Smooth muscle cell (in vitro differentiated cells): ENCODE measurements at regions not wholly inside any gene's neighbourhood (a gene's known extent, or its start where the extent isn't known, plus 50 kb on each side); places are given as distances from the start of the nearest gene placed in this dataset.

Experiments
- DNase-seq: peaks from one replicate; lab custom pipeline; 2025; ENCODE audit not compliant: unreplicated experiment; lab: John Stamatoyannopoulos, UW
- H2AFZ ChIP-seq: fragments of 200-600 bp; sonication (generic); 2 replicates; pipeline ENCODE4 v1.6.0; 2016; ENCODE audit warnings: antibody characterized with exemption, low read depth, mild to moderate bottlenecking
- H3F3A ChIP-seq: fragments of 200-600 bp; sonication (generic); 2 replicates; pipeline ENCODE4 v1.6.0; 2017; ENCODE audit warnings: antibody characterized with exemption, low read depth
- H3K27ac ChIP-seq: fragments of 200-600 bp; sonication (generic); 2 replicates; pipeline ENCODE4 v1.5.1; 2016; ENCODE audit warnings: low read depth, mild to moderate bottlenecking
- H3K27me3 ChIP-seq: fragments of 200-600 bp; sonication (generic); 2 replicates; pipeline ENCODE4 v1.6.1; 2016; ENCODE audit warnings: low read depth, mild to moderate bottlenecking
- H3K36me3 ChIP-seq: fragments of 200-600 bp; sonication (generic); 2 replicates; pipeline ENCODE4 v1.5.1; 2016; ENCODE audit warnings: low read depth
- H3K4me1 ChIP-seq: fragments of 200-600 bp; sonication (generic); 2 replicates; pipeline ENCODE4 v1.5.1; 2016; ENCODE audit warnings: low read depth
- H3K4me2 ChIP-seq: fragments of 200-600 bp; sonication (generic); 2 replicates; pipeline ENCODE4 v1.6.0; 2016; ENCODE audit warnings: mild to moderate bottlenecking
- H3K4me3 ChIP-seq: fragments of 200-600 bp; sonication (generic); 2 replicates; pipeline ENCODE4 v1.5.1; 2016; ENCODE audit warnings: mild to moderate bottlenecking
- H3K79me2 ChIP-seq: fragments of 200-600 bp; sonication (generic); 2 replicates; pipeline ENCODE4 v1.6.0; 2016; ENCODE audit warnings: low read depth, mild to moderate bottlenecking
- H3K9ac ChIP-seq: fragments of 200-600 bp; sonication (generic); 2 replicates; pipeline ENCODE4 v1.6.0; 2016; ENCODE audit warnings: low read depth
- H3K9me3 ChIP-seq: fragments of 200-600 bp; sonication (generic); replicated peaks from 2 replicates; pipeline ENCODE4 v1.5.1; 2016; ENCODE audit warnings: low read depth
- H4K20me1 ChIP-seq: fragments of 200-600 bp; sonication (generic); 2 replicates; pipeline ENCODE4 v1.6.0; 2016; ENCODE audit warnings: low read depth
- WGBS: methylation state at CpG from one replicate; pipeline ENCODE4 v1.1.7; 2016; ENCODE audit warnings: low lambda C conversion rate; 5-methylcytosine and 5-hydroxymethylcytosine counted together
- TF ChIP-seq, protein P1 (sequence below): fragments of 200-600 bp; sonication (generic); IDR thresholded peaks from 2 replicates; pipeline ENCODE4 v1.5.1; 2017; ENCODE audit warnings: borderline replicate concordance, mild to moderate bottlenecking, antibody characterized with exemption; ENCODE audit not compliant: insufficient read depth, poor library complexity, severe bottlenecking

GRCh38 chr4:81951891-81952455 lies 421.8 kb downstream of the HNRNPD start:
- Histone ChIP-seq H3K9ac (no peak overlapping the region), H3K27me3 (no peaks in the 10 kb centered on the region), H3F3A (no peaks in the 10 kb centered on the region), H3K36me3 (no peaks in the 10 kb centered on the region), H3K4me1 (peaks cover 7% of the 10 kb centered on the region), H2AFZ (no peak overlapping the region), H3K4me2 (no peak overlapping the region), H3K4me3 (no peak overlapping the region), H3K79me2 (no peaks in the 10 kb centered on the region), H4K20me1 (no peaks in the 10 kb centered on the region), H3K9me3 (no peaks in the 10 kb centered on the region), H3K27ac (no peak overlapping the region)
- TF ChIP-seq, protein P1, sequence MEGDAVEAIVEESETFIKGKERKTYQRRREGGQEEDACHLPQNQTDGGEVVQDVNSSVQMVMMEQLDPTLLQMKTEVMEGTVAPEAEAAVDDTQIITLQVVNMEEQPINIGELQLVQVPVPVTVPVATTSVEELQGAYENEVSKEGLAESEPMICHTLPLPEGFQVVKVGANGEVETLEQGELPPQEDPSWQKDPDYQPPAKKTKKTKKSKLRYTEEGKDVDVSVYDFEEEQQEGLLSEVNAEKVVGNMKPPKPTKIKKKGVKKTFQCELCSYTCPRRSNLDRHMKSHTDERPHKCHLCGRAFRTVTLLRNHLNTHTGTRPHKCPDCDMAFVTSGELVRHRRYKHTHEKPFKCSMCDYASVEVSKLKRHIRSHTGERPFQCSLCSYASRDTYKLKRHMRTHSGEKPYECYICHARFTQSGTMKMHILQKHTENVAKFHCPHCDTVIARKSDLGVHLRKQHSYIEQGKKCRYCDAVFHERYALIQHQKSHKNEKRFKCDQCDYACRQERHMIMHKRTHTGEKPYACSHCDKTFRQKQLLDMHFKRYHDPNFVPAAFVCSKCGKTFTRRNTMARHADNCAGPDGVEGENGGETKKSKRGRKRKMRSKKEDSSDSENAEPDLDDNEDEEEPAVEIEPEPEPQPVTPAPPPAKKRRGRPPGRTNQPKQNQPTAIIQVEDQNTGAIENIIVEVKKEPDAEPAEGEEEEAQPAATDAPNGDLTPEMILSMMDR: no peak
- DNase-seq: no peak
- 92% methylated on average over 3 of the region's 3 CpGs for WGBS

DNA sequence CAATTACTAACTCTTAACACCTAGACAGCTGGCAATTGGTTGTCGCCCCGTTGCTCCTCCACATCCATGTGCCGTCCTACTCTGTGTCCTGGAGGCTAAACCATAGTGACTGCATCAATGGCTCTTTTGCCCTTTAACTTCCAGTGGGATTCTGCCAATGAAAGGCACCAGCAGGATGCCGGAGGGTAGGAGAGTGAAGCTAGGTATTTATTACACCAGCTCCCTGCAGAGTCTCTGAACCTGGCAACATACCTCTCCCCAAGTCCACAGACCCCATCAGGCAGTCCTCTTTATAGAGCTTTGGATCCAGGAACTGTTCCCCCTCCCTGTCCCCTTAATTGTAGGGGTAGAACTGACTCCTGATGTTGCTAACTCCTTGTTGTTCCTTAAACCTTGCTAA lies 426.8 kb downstream of the HNRNPD start:
- H3K4me2 ChIP-seq: no peak overlapping the region
- no peaks in the 10 kb centered on the region for H3K4me1 ChIP-seq
- H3K27me3 ChIP-seq: no peaks in the 10 kb centered on the region
- no peaks in the 10 kb centered on the region for H3K9me3 ChIP-seq
- WGBS: 87% methylated on average over 4 of the region's 4 CpGs
- H3K9ac ChIP-seq: no peak overlapping the region
- H2AFZ ChIP-seq: no peak overlapping the region
- H3K27ac ChIP-seq: no peak overlapping the region
- H3K4me3 ChIP-seq: no peak overlapping the region
- TF ChIP-seq, protein P1: no peak
- H3K79me2 ChIP-seq: no peaks in the 10 kb centered on the region
- H3K36me3 ChIP-seq: no peaks in the 10 kb centered on the region
- no peaks in the 10 kb centered on the region for H4K20me1 ChIP-seq
- H3F3A ChIP-seq: no peaks in the 10 kb centered on the region
- no peak for DNase-seq

DNA sequence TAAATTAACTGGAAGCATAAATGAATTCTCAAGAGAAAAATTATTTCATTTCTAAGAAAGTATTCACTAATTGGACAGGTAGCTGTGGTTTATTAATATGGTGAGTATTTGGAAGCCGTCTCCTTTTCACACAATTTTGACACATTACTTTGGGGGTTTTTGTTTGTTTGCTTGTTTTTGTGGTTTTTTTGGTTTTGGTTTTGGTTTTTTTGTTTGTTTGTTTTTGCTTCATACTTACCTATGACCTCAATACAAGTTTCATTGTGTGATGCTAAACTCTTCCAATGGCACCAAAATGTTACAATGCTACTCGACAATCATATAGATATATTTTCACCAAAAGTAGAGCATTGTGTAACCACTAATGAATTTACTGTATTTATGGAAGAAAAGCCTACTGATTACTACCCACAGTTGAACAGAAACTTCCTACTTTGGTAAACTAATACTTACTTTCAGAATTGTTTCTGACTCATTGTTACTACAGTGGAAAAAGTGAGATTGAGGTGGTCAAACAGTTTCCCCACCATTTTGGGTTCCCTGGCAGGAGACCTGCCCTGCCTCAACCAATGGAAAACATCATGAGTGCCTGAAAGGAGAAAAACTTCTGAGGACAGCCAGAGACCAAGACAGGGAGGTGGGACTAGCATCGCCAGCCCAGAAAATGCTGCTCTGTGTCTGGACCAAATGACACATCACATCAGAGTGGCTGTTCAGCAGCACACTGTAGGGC lies 443.1 kb downstream of the HNRNPD start:
- Histone ChIP-seq H4K20me1 (no peaks in the 10 kb centered on the region), H3K4me3 (no peak overlapping the region), H3K27ac (no peak overlapping the region), H3K79me2 (no peaks in the 10 kb centered on the region), H2AFZ (no peak overlapping the region), H3K36me3 (no peaks in the 10 kb centered on the region), H3K4me2 (no peak overlapping the region), H3K27me3 (no peaks in the 10 kb centered on the region), H3K4me1 (no peaks in the 10 kb centered on the region), H3K9ac (no peak overlapping the region), H3K9me3 (no peaks in the 10 kb centered on the region), H3F3A (no peaks in the 10 kb centered on the region)
- WGBS: 89% methylated on average over 3 of the region's 3 CpGs
- TF ChIP-seq, protein P1: no peak
- DNase-seq: no peak

- Histone ChIP-seq H3K9ac (no peak overlapping the region), H3K4me1 (no peaks in the 10 kb centered on the region), H4K20me1 (no peaks in the 10 kb centered on the region), H3K27ac (no peak overlapping the region), H3K9me3 (no peaks in the 10 kb centered on the region), H3F3A (no peaks in the 10 kb centered on the region), H3K4me2 (no peak overlapping the region), H3K4me3 (no peak overlapping the region), H3K27me3 (peaks cover 10% of the 10 kb centered on the region), H3K79me2 (no peaks in the 10 kb centered on the region), H3K36me3 (no peaks in the 10 kb centered on the region), H2AFZ (no peak overlapping the region)
- no peak for DNase-seq
- WGBS: 85% methylated on average over 2 of the region's 2 CpGs
- TF ChIP-seq, protein P1: no peak
Observed at GRCh38 chr4:81923140-81923539, 450.7 kb downstream of the HNRNPD start.
